IPS-20b (cell line): ENCODE measurements at regions not wholly inside any gene's neighbourhood (a gene's known extent, or its start where the extent isn't known, plus 50 kb on each side); places are given as distances from the start of the nearest gene placed in this dataset.
A peak's percentile ranks its signal among the peaks of the same experiment; 100 is the strongest.

ENCODE experiments used
- H3K27ac ChIP-seq: one replicate; pipeline ENCODE4 v1.5.1; 2013; ENCODE audit warnings: low read length
- H3K27me3 ChIP-seq: 2 replicates; pipeline ENCODE4 v1.6.1; 2013; ENCODE audit warnings: mild to moderate bottlenecking, low read length, inconsistent platforms; ENCODE audit not compliant: insufficient read depth
- H3K36me3 ChIP-seq: 2 replicates; pipeline ENCODE4 v1.6.1; 2013; ENCODE audit warnings: low read depth, mild to moderate bottlenecking, inconsistent platforms, low read length, moderate library complexity; ENCODE audit not compliant: insufficient read depth
- H3K4me1 ChIP-seq: 2 replicates; pipeline ENCODE4 v1.6.1; 2013; ENCODE audit warnings: mild to moderate bottlenecking, control low read depth, inconsistent platforms, low read length, moderate library complexity; ENCODE audit not compliant: insufficient read depth
- H3K4me3 ChIP-seq: 2 replicates; pipeline ENCODE4 v1.5.1; 2013; ENCODE audit warnings: mild to moderate bottlenecking, low read length, inconsistent platforms
- H3K9ac ChIP-seq: 2 replicates; pipeline ENCODE4 v1.6.1; 2013; ENCODE audit warnings: low read depth, mild to moderate bottlenecking, inconsistent platforms, low read length, moderate library complexity
- H3K9me3 ChIP-seq: 2 replicates; pipeline ENCODE4 v1.6.1; 2013; ENCODE audit warnings: mild to moderate bottlenecking, low read depth, low read length, inconsistent platforms; ENCODE audit not compliant: insufficient read depth

DNA sequence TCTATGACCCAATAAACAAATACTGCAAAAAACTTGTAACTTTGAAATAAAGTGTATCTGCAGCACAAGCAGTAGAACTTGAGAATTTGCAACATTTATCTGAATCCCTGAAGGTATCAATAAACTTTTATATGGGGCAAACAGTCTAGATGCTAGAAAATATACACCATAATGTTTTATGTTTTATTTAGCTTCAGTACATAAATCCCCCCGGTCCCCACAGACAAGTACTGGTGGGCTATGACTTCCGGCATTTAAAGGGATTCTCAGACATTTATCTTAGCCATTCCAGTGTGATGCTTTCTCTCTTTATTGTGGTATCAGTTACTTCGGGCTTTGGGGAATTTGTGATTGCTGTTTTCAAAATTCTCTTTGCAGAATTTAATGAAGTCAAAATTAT is 390.4 kb downstream of the SIPA1L2 start:
- Histone ChIP-seq H3K27me3 (peaks cover 5% of the 10 kb centered on the region), H3K27ac (no peak overlapping the region), H3K36me3 (no peaks in the 10 kb centered on the region), H3K9me3 (no peaks in the 10 kb centered on the region), H3K9ac (no peak overlapping the region), H3K4me3 (no peak overlapping the region), H3K4me1 (no peaks in the 10 kb centered on the region)

DNA sequence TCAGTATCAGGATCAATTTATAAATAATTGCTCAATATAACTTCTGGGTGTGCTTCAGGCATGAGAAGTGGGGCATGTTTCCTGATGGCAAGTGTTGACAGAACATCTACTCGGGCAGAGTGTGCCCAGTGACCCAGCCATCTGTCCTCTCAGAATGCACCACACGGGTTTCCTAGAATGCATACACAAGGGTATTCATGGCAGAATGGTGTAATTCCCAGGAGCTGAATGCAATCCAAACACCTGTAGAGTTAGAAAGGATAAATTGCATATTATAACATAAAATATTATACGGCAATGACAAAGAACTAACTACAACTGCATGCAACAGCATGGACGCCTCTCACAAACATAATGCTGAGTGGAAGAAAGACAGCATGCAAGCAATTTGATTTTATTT is 391.9 kb downstream of the SIPA1L2 start:
- Histone ChIP-seq H3K27me3 (no peaks in the 10 kb centered on the region; the same call in 1 of the 2 replicates), H3K36me3 (no peaks in the 10 kb centered on the region), H3K27ac (no peak overlapping the region), H3K9me3 (no peaks in the 10 kb centered on the region), H3K4me3 (no peak overlapping the region), H3K9ac (no peak overlapping the region), H3K4me1 (no peaks in the 10 kb centered on the region)

DNA sequence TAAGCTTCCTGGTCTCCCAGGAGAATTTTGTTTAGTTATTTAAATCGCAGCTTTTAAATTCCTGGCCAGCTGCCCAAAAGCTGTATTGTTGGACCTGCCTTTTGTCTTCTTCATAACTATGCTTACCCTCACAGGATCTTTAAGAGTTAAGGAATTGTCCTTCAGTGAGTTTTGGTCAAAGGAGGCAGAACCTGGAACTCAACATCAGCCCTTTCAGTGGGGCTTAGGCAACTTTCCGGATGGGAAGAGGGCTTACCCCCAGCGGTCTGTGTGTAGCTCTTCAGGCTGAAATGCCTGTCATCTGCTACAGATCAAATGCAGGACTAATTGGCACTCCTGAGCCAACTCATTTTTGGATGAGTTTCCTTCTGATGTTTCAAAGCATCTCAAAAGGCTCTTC is 402.6 kb downstream of the SIPA1L2 start:
- H3K9ac ChIP-seq: no peak overlapping the region
- peaks cover 28% of the 10 kb centered on the region for H3K4me1 ChIP-seq
- H3K4me3 ChIP-seq: peak overlapping the region; percentile 32; the same call in 1 of the 2 replicates
- no peaks in the 10 kb centered on the region for H3K36me3 ChIP-seq
- H3K9me3 ChIP-seq: no peaks in the 10 kb centered on the region
- H3K27ac ChIP-seq: no peak overlapping the region
- peaks cover 53% of the 10 kb centered on the region for H3K27me3 ChIP-seq

DNA sequence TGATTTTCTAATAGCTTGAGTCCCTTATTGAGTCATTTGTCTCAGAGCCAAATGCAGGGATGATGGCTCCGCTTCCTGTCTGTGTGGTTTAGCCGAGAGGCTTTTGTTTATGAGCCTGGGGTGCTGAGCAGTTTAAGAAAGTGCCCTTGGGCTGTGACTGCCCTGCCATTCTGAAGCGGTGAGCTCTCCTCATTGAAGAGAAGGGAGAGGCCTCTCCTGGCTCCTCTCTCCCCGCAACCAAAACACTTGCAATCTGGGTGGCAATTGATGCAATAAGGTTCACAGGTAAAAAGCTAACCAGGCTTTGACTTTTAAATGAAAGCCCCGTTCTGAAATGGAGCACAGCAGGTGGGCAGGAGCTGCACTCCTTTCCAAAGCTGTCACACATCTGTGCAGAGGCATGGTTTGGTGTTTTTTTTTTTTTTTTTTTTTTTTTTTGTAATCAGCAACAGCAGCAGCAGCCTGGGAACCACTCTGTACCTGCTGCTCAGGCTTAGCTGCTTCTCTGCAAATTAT is 403.7 kb downstream of the SIPA1L2 start:
- Histone ChIP-seq H3K9ac (no peak overlapping the region), H3K36me3 (no peaks in the 10 kb centered on the region), H3K27me3 (peaks cover 62% of the 10 kb centered on the region), H3K27ac (no peak overlapping the region), H3K4me3 (peak overlapping the region; percentile 54; the same call in 1 of the 2 replicates), H3K9me3 (no peaks in the 10 kb centered on the region), H3K4me1 (peaks cover 28% of the 10 kb centered on the region)

DNA sequence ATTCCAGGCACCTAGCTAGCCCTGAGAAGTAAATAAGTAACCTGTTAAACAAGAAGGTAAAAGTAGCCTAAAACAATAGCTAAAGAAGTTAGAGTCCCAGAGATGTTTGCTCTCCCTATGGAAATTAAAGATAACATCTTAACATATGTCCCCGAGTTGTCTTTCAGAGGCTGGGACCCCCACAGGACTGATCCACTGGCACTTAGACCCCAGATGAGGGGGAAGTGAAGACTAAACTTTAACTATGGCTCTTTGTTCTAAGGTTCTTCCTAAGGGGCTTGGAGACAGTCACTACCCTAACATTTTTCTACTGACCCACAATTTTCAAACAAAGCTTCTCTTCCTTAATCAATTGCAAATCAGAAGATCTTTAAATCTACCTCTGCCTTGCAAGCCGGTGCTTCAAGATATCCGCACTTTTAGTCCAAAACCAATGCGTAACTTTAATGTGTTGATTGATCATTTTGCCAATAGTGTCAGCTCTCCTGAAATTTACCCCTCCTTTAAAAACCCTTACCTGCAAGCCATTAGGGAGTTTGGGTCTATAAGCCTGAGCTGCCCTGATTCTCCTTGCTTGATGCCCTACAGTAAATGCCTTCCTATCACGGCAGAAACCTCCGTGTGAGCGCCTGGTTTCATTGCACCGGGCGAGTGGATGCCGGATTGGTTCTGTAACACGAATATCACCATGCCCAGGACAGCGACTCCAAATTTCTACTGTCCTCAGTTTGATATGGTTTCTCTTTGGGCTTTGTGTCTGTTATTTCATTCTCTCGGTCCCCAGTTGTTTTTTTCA is 404.4 kb downstream of the SIPA1L2 start:
- H3K4me3 ChIP-seq: peak overlapping the region; percentile 54
- H3K27me3 ChIP-seq: peaks cover 69% of the 10 kb centered on the region
- H3K27ac ChIP-seq: no peak overlapping the region

DNA sequence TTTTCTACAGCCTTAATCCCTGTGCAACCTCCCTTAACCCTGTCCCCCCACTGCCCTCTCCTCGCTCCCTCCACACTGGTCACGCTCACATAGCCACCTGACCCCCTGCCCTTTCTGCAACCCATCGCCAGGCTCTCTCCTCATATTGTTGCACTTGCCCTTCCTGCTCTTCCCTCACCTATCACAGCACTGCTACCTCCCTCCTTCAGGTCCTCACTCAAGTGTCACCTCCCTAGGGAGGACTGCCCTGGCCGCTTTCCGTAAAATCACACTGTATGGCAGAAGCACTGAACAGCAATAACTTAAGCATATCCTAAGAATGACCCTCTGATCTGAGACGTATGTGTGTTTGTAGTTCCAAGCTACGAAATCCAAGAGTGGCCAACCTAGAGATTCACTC is 406.0 kb downstream of the SIPA1L2 start:
- Histone ChIP-seq H3K27me3 (peaks cover 85% of the 10 kb centered on the region), H3K9me3 (no peaks in the 10 kb centered on the region), H3K9ac (no peak overlapping the region), H3K4me3 (no peak overlapping the region), H3K27ac (no peak overlapping the region), H3K4me1 (peaks cover 28% of the 10 kb centered on the region), H3K36me3 (no peaks in the 10 kb centered on the region)

More for the DNA sequence above, 404.4 kb downstream of the SIPA1L2 start:
- H3K36me3 ChIP-seq: no peaks in the 10 kb centered on the region
- peaks cover 28% of the 10 kb centered on the region for H3K4me1 ChIP-seq
- no peak overlapping the region for H3K9ac ChIP-seq
- no peaks in the 10 kb centered on the region for H3K9me3 ChIP-seq

DNA sequence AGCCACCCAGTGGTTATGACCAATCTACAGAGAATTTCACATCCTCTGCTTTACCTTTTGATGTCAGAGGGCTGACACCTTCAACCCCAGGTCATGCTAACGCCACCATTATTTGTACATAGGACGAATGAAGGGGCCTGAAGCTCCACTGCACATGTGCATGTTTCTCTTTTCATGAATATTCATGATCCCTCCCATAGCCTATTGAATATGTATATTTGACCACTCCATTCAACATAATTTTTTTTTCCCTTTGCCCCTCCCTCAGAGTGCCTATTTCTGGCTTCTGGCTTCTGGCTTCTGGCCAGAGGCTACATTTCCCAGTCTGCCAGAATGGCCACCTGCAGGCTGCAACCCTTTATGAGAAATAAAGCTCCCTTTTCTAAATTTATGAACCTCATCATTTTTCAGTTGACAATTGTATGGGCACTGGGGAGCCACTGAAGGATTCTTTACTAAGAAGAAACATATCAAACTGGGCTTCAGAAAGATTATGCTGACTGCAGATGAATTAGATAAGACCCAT is 406.7 kb downstream of the SIPA1L2 start:
- Histone ChIP-seq H3K4me1 (peaks cover 28% of the 10 kb centered on the region), H3K27ac (no peak overlapping the region), H3K4me3 (no peak overlapping the region), H3K9me3 (no peaks in the 10 kb centered on the region), H3K27me3 (peaks cover 90% of the 10 kb centered on the region), H3K9ac (no peak overlapping the region), H3K36me3 (no peaks in the 10 kb centered on the region)

DNA sequence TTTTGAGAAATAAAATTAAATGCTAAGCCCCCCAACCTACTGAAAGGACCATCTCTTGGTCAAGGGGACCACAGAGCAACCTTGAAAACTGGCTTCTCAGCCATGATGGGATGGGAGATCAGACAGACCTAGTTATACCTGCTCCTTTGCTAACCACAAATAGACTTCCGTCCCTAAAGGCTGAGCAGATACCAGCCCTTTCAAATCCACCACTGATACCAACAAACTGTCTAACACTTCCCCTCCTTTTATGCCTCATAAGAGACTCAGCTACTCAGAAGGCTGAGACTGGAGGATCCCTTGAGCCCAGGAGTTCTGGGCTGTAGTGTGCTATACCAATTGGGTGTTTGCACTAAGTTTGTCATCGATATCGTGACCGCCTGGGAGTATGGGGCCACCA is 407.3 kb downstream of the SIPA1L2 start:
- H3K4me3 ChIP-seq: no peak overlapping the region
- H3K4me1 ChIP-seq: peaks cover 23% of the 10 kb centered on the region
- no peaks in the 10 kb centered on the region for H3K36me3 ChIP-seq
- H3K9me3 ChIP-seq: no peaks in the 10 kb centered on the region
- H3K27me3 ChIP-seq: peaks cover 90% of the 10 kb centered on the region
- no peak overlapping the region for H3K9ac ChIP-seq
- H3K27ac ChIP-seq: no peak overlapping the region

DNA sequence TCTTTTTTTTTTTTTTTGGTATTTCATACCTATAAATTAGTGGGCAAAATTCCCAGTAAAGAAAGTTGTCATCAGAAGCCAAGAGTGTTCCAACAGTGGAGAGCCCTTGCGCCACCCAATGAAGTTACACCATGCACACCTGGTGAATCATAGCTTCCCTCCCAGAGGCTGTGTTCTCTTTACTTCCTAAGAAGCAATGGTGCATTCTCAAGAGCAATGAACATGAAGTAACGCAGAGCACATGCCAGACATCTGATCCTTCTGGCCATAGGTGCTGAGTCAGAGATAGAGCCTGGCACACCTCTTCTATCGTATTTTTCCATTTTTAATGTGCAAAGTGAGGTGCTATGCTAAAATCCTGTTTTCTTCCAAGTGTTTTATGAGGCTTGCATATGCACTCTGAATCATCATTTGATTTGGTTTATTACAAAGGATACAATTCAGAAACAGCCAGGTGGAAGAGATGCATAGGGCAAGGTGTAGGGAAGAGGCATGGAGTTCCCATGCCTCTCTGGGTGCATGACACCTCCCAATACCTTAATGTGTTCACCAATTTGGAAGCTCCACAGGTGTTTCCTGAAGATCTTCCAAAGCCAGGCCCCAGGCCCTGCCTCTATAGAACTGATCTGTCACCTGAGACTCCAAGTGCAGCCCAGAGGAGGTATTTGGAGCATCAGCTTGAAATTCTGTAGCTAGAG is 408.0 kb downstream of the SIPA1L2 start:
- Histone ChIP-seq H3K9ac (no peak overlapping the region), H3K27me3 (peaks cover 90% of the 10 kb centered on the region), H3K36me3 (no peaks in the 10 kb centered on the region), H3K4me1 (peaks cover 16% of the 10 kb centered on the region), H3K27ac (no peak overlapping the region), H3K9me3 (no peaks in the 10 kb centered on the region), H3K4me3 (no peak overlapping the region)

DNA sequence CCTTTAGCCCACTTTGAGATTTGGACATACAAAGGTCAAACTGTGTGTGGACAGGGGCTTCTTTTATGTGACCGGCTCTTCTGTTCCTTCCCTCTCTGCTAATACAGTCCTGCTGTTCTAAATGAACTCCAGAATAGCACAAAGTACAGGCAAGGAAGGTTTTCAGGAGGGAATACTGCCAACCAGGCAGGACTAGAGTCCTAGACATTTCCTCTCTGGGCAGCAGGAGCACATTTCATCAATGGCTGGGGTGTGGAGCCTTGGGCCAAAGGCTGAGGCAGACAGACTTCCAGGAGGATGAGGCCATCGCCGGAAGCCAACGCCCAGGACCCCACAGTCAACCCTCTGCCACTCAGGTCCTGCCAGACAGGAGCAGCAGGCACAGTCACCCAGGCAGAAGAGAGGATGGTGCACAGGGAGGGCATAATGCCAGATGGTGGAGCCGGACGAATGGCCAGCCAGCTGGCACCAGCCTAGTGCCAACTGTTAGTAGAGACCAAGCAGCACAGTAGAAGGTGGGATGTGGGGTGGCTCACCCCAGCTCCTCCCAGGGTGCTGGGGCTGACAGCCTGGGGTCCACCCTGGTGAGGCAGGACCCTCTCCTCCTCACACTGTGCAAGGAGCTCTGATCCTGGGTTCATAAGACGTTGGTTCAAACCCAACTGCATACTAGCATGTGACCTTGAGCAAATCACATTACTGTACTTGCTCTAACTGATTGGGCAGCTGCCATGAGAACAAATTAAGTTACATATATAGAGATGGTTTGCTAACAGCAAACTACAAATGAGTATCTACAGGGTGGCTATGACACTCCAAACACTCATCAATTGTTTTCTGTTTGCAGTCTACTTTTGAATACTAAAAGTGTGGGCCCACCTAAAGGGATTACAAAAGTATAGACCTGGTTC is 410.7 kb downstream of the SIPA1L2 start:
- Histone ChIP-seq H3K27me3 (peaks cover 70% of the 10 kb centered on the region), H3K4me1 (no peaks in the 10 kb centered on the region; the same call in 1 of the 2 replicates), H3K36me3 (no peaks in the 10 kb centered on the region), H3K4me3 (no peak overlapping the region), H3K9me3 (no peaks in the 10 kb centered on the region), H3K9ac (no peak overlapping the region), H3K27ac (no peak overlapping the region)

DNA sequence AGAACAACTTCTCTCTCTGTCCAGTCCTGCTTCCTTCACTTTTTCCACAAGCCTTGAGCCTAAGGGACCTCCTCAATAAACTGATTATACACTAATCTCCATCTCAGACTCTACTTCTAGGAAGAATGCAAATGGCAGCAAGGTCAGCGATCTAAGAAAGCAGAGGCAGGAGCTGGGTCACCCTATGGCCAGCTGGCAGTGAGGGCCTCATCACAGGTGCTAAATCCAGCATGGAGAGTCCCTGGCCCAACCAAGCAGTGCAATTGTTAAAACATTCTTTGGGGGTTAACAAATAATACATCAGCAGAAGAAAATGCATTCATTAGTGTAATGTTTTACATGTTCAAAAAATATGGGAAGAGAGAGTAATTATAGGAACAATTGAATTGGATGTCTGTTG is 416.0 kb downstream of the SIPA1L2 start:
- Histone ChIP-seq H3K9me3 (no peaks in the 10 kb centered on the region), H3K4me1 (peaks cover 4% of the 10 kb centered on the region), H3K4me3 (no peak overlapping the region), H3K27me3 (peaks cover 20% of the 10 kb centered on the region), H3K9ac (no peak overlapping the region), H3K27ac (no peak overlapping the region), H3K36me3 (no peaks in the 10 kb centered on the region)
